GM23338 (cell line): ENCODE measurements at regions not wholly inside any gene's neighbourhood (a gene's known extent, or its start where the extent isn't known, plus 50 kb on each side); places are given as distances from the start of the nearest gene placed in this dataset.

Source experiments
- ATAC-seq: fragments of 200-7000 bp; cut with Tn5 transposase; 3 replicates; pipeline ENCODE4 v1.9.1; 2020
- DNase-seq: peaks from one replicate; pipeline ENCODE4 v3.0.0-alpha.2; 2015; ENCODE audit warnings: low spot score
- H2AFZ ChIP-seq: fragments of 200-600 bp; sonication (generic); 2 replicates; pipeline ENCODE4 v1.8.0; 2016; ENCODE audit warnings: antibody characterized with exemption, mild to moderate bottlenecking, moderate library complexity
- H3F3A ChIP-seq: fragments of 200-600 bp; sonication (generic); replicated peaks from 2 replicates; pipeline ENCODE4 v1.8.0; 2017; ENCODE audit warnings: antibody characterized with exemption, mixed run types, low read depth
- H3K27ac ChIP-seq: fragments of 200-600 bp; sonication (generic); 2 replicates; pipeline ENCODE4 v1.6.1; 2016; ENCODE audit warnings: low read depth
- H3K27me3 ChIP-seq: fragments of 200-600 bp; sonication (generic); 2 replicates; pipeline ENCODE4 v1.8.0; 2016; ENCODE audit warnings: mild to moderate bottlenecking, mixed run types, moderate library complexity; ENCODE audit not compliant: insufficient read depth
- H3K36me3 ChIP-seq: fragments of 200-600 bp; sonication (generic); 2 replicates; pipeline ENCODE4 v1.8.0; 2016; ENCODE audit warnings: mild to moderate bottlenecking; ENCODE audit not compliant: insufficient read depth
- H3K4me1 ChIP-seq: fragments of 200-600 bp; sonication (generic); 2 replicates; pipeline ENCODE4 v1.8.0; 2016; ENCODE audit warnings: mild to moderate bottlenecking, moderate library complexity; ENCODE audit not compliant: insufficient read depth
- H3K4me2 ChIP-seq: fragments of 200-600 bp; sonication (generic); 2 replicates; pipeline ENCODE4 v1.7.1; 2017; ENCODE audit warnings: mixed run types
- H3K4me3 ChIP-seq: fragments of 200-600 bp; sonication (generic); 2 replicates; pipeline ENCODE4 v1.6.1; 2016; ENCODE audit warnings: mixed run types
- H3K79me2 ChIP-seq: fragments of 200-600 bp; sonication (generic); replicated peaks from 2 replicates; pipeline ENCODE4 v1.8.0; 2017; ENCODE audit warnings: mild to moderate bottlenecking; ENCODE audit not compliant: insufficient read depth
- H3K9me2 ChIP-seq: fragments of 200-600 bp; sonication (generic); 2 replicates; pipeline ENCODE4 v1.8.0; 2017; ENCODE audit not compliant: insufficient read depth
- H4K20me1 ChIP-seq: fragments of 200-600 bp; sonication (generic); replicated peaks from 2 replicates; pipeline ENCODE4 v1.8.0; 2017; ENCODE audit warnings: mild to moderate bottlenecking; ENCODE audit not compliant: insufficient read depth
- H3K27ac Mint-ChIP-seq: 2 replicates; pipeline ENCODE4 v1.8.0; 2020; ENCODE audit warnings: inconsistent platforms, mild to moderate bottlenecking, moderate library complexity, mixed read lengths
- H3K27me3 Mint-ChIP-seq: 3 replicates; pipeline ENCODE4 v1.8.0; 2022; ENCODE audit warnings: low read depth, mild to moderate bottlenecking, moderate library complexity, mixed read lengths, inconsistent platforms; ENCODE audit not compliant: insufficient read depth, poor library complexity
- H3K36me3 Mint-ChIP-seq: 3 replicates; pipeline ENCODE4 v1.8.0; 2021; ENCODE audit warnings: low read depth, mild to moderate bottlenecking, inconsistent platforms, moderate library complexity, mixed read lengths
- H3K4me1 Mint-ChIP-seq: 3 replicates; pipeline ENCODE4 v1.8.0; 2020; ENCODE audit warnings: mild to moderate bottlenecking, inconsistent platforms, mixed read lengths
- H3K4me3 Mint-ChIP-seq: 3 replicates; pipeline ENCODE4 v1.8.0; 2021; ENCODE audit warnings: moderate library complexity, mild to moderate bottlenecking, inconsistent platforms, mixed read lengths
- H3K9me3 Mint-ChIP-seq: 3 replicates; pipeline ENCODE4 v1.8.0; 2020; ENCODE audit warnings: moderate library complexity, mild to moderate bottlenecking, inconsistent platforms, mixed read lengths
- CREB1 ChIP-seq: fragments of 250-450 bp; sonication (Bioruptor Pico); IDR thresholded peaks from 2 replicates; pipeline ENCODE4 v1.5.0; 2020; ENCODE audit warnings: low read depth, mild to moderate bottlenecking, moderate library complexity
- CTCF ChIP-seq, 2 experiments: fragments of 200-600 bp in 1 of 2; sonication (generic) in 1 of 2; conservative IDR thresholded peaks; 2 replicates each; pipeline versions ENCODE4 v1.5.1 to v1.6.1; 2016 to 2017; ENCODE audit warnings: antibody characterized with exemption in 2 of 2, low read depth in 2 of 2, mild to moderate bottlenecking in 2 of 2, moderate library complexity in 1 of 2
- ETS1 ChIP-seq: IDR thresholded peaks from 2 replicates; pipeline ENCODE4 v1.6.1; 2016; ENCODE audit warnings: antibody characterized with exemption
- EZH2 ChIP-seq: fragments of 200-600 bp; sonication (generic); IDR thresholded peaks from one replicate; pipeline ENCODE4 v1.8.0; 2017; ENCODE audit warnings: antibody characterized with exemption, mild to moderate bottlenecking, low read depth; ENCODE audit not compliant: unreplicated experiment
- EZH2phosphoT487 ChIP-seq: fragments of 200-600 bp; sonication (generic); IDR thresholded peaks from one replicate; pipeline ENCODE4 v1.8.1; 2018; ENCODE audit warnings: antibody characterized with exemption; ENCODE audit not compliant: unreplicated experiment
- JUNB ChIP-seq: IDR thresholded peaks from one replicate; pipeline ENCODE4 v1.6.1; 2016; ENCODE audit warnings: antibody characterized with exemption; ENCODE audit not compliant: unreplicated experiment
- NANOG ChIP-seq: IDR thresholded peaks from 2 replicates; pipeline ENCODE4 v1.6.1; 2016; ENCODE audit warnings: antibody characterized with exemption, borderline replicate concordance
- POLR2AphosphoS5 ChIP-seq: IDR thresholded peaks from 2 replicates; pipeline ENCODE4 v1.6.1; 2016; ENCODE audit warnings: antibody characterized with exemption, low read depth
- REST ChIP-seq: IDR thresholded peaks from one replicate; pipeline ENCODE4 v1.6.1; 2018; ENCODE audit warnings: antibody characterized with exemption; ENCODE audit not compliant: unreplicated experiment
- STAT1 ChIP-seq: IDR thresholded peaks from one replicate; pipeline ENCODE4 v1.6.1; 2016; ENCODE audit warnings: antibody characterized with exemption; ENCODE audit not compliant: unreplicated experiment
- ZNF114 ChIP-seq: fragments of 250-450 bp; sonication (Bioruptor Pico); IDR thresholded peaks from 2 replicates; pipeline ENCODE4 v1.5.0; 2020; ENCODE audit warnings: mild to moderate bottlenecking, moderate library complexity
- ZNF331 ChIP-seq: fragments of 250-450 bp; sonication (Bioruptor Pico); IDR thresholded peaks from 2 replicates; pipeline ENCODE4 v1.5.0; 2020; ENCODE audit warnings: low read depth, mild to moderate bottlenecking, moderate library complexity
- ZNF462 ChIP-seq: fragments of 250-450 bp; sonication (Bioruptor Pico); IDR thresholded peaks from 2 replicates; pipeline ENCODE4 v1.5.0; 2020; ENCODE audit warnings: mild to moderate bottlenecking, moderate library complexity

GRCh38 chr10:128500642-128501041 lies 374.4 kb upstream of the MKI67 start:
- no peaks in the 10 kb centered on the region; the same call in 2 of the 3 replicates for H3K9me3 Mint-ChIP-seq
- H3K4me3 ChIP-seq, result no peak overlapping the region
- no peak for DNase-seq
- H3K4me3 Mint-ChIP-seq, result no peak overlapping the region
- peaks cover 7% of the 10 kb centered on the region for H3K27me3 Mint-ChIP-seq
- no peak overlapping the region for H3K27ac ChIP-seq
- no peaks in the 10 kb centered on the region for H3K36me3 ChIP-seq
- no peaks in the 10 kb centered on the region for H3K27me3 ChIP-seq
- no peaks in the 10 kb centered on the region for H3K36me3 Mint-ChIP-seq
- no peaks in the 10 kb centered on the region for H4K20me1 ChIP-seq
- TF ChIP-seq EZH2phosphoT487 (no peak), REST (no peak), CREB1 (no peak), ZNF331 (CRISPR knock-in tag) (no peak), JUNB (no peak), ZNF462 (CRISPR knock-in tag) (no peak), POLR2AphosphoS5 (no peak), NANOG (no peak), CTCF (conservative IDR thresholded peaks at IDR 0.05; ENCODE audit: low read depth in 2 of 2) (no peak), ZNF114 (no peak), EZH2 (no peak), ETS1 (no peak), STAT1 (no peak)
- H3F3A ChIP-seq, result no peaks in the 10 kb centered on the region
- H3K27ac Mint-ChIP-seq, result no peak overlapping the region
- no peaks in the 10 kb centered on the region for H3K79me2 ChIP-seq
- H2AFZ ChIP-seq, result peak overlapping the region; percentile 69; the same call in 1 of the 2 replicates
- H3K4me2 ChIP-seq, result no peak overlapping the region
- ATAC-seq, result no peak
- peaks cover 14% of the 10 kb centered on the region; the same call in 2 of the 3 replicates for H3K4me1 Mint-ChIP-seq
- no peaks in the 10 kb centered on the region for H3K9me2 ChIP-seq
- no peaks in the 10 kb centered on the region for H3K4me1 ChIP-seq
